Adipocyte (in vitro differentiated cells): ENCODE measurements at regions not wholly inside any gene's neighbourhood (a gene's known extent, or its start where the extent isn't known, plus 50 kb on each side); places are given as distances from the start of the nearest gene placed in this dataset.

Experiments
- DNase-seq: peaks from one replicate; pipeline ENCODE4 v3.0.0-alpha.2; 2015; ENCODE audit warnings: low read depth
- H3K27me3 ChIP-seq: replicated peaks from 2 replicates; pipeline ENCODE4 v1.7.0; 2013; ENCODE audit warnings: mild to moderate bottlenecking, low read length, moderate library complexity; ENCODE audit not compliant: control insufficient read depth, insufficient read depth
- H3K36me3 ChIP-seq: 2 replicates; pipeline ENCODE4 v1.7.0; 2013; ENCODE audit warnings: low read length, mild to moderate bottlenecking, moderate library complexity; ENCODE audit not compliant: control insufficient read depth, insufficient read depth, severe bottlenecking
- H3K4me1 ChIP-seq: 2 replicates; pipeline ENCODE4 v1.7.0; 2013; ENCODE audit warnings: mild to moderate bottlenecking, low read length, moderate library complexity; ENCODE audit not compliant: control insufficient read depth, insufficient read depth
- H3K4me3 ChIP-seq: 2 replicates; pipeline ENCODE4 v1.7.0; 2013; ENCODE audit warnings: mild to moderate bottlenecking, low read length, moderate library complexity
- H3K9ac ChIP-seq: 2 replicates; pipeline ENCODE4 v1.7.0; 2013; ENCODE audit warnings: mild to moderate bottlenecking, low read length, moderate library complexity
- H3K9me3 ChIP-seq: 2 replicates; pipeline ENCODE4 v1.7.0; 2013; ENCODE audit warnings: mild to moderate bottlenecking, low read length, moderate library complexity; ENCODE audit not compliant: control insufficient read depth

GRCh38 chr11:127600674-127601073, 600.1 kb upstream of the KIRREL3 start:
- no peak for DNase-seq
- no peaks in the 10 kb centered on the region for H3K9me3 ChIP-seq
- H3K4me1 ChIP-seq = no peaks in the 10 kb centered on the region
- no peaks in the 10 kb centered on the region for H3K36me3 ChIP-seq
- no peak overlapping the region for H3K9ac ChIP-seq
- no peak overlapping the region for H3K4me3 ChIP-seq
- peaks cover 2% of the 10 kb centered on the region for H3K27me3 ChIP-seq

- Histone ChIP-seq H3K9me3 (no peaks in the 10 kb centered on the region), H3K4me1 (no peaks in the 10 kb centered on the region), H3K4me3 (no peak overlapping the region), H3K27me3 (no peaks in the 10 kb centered on the region), H3K36me3 (no peaks in the 10 kb centered on the region), H3K9ac (no peak overlapping the region)
- DNase-seq = no peak
These were observed 597.9 kb upstream of the KIRREL3 start for GRCh38 chr11:127598476-127598875.

- Histone ChIP-seq H3K9ac (no peak overlapping the region), H3K27me3 (no peaks in the 10 kb centered on the region), H3K36me3 (no peaks in the 10 kb centered on the region), H3K9me3 (no peaks in the 10 kb centered on the region), H3K4me1 (no peaks in the 10 kb centered on the region), H3K4me3 (no peak overlapping the region)
- no peak for DNase-seq
These were observed 595.9 kb upstream of the KIRREL3 start for GRCh38 chr11:127596433-127596832.

- Histone ChIP-seq H3K27me3 (no peaks in the 10 kb centered on the region), H3K36me3 (no peaks in the 10 kb centered on the region), H3K4me3 (no peak overlapping the region)
These were observed 591.8 kb upstream of the KIRREL3 start for GRCh38 chr11:127592371-127592770.

GRCh38 chr11:127590314-127590713, 589.7 kb upstream of the KIRREL3 start:
- Histone ChIP-seq H3K4me1 (no peaks in the 10 kb centered on the region), H3K4me3 (no peak overlapping the region), H3K27me3 (no peaks in the 10 kb centered on the region), H3K9me3 (no peaks in the 10 kb centered on the region), H3K36me3 (no peaks in the 10 kb centered on the region), H3K9ac (no peak overlapping the region)
- DNase-seq = no peak

More at GRCh38 chr11:127592371-127592770, 591.8 kb upstream of the KIRREL3 start:
- Histone ChIP-seq H3K9ac (no peak overlapping the region), H3K4me1 (no peaks in the 10 kb centered on the region), H3K9me3 (no peaks in the 10 kb centered on the region)
- DNase-seq = no peak

- Histone ChIP-seq H3K9me3 (no peaks in the 10 kb centered on the region), H3K36me3 (no peaks in the 10 kb centered on the region), H3K9ac (no peak overlapping the region), H3K27me3 (no peaks in the 10 kb centered on the region), H3K4me3 (no peak overlapping the region), H3K4me1 (no peaks in the 10 kb centered on the region)
- DNase-seq = no peak
These were observed 587.9 kb upstream of the KIRREL3 start for GRCh38 chr11:127588431-127588830.

GRCh38 chr11:127587511-127587910, 586.9 kb upstream of the KIRREL3 start:
- H3K4me1 ChIP-seq = no peaks in the 10 kb centered on the region
- DNase-seq = no peak
- no peak overlapping the region for H3K9ac ChIP-seq
- H3K9me3 ChIP-seq = no peaks in the 10 kb centered on the region
- no peak overlapping the region for H3K4me3 ChIP-seq
- no peaks in the 10 kb centered on the region for H3K36me3 ChIP-seq
- no peaks in the 10 kb centered on the region for H3K27me3 ChIP-seq

- Histone ChIP-seq H3K9me3 (no peaks in the 10 kb centered on the region), H3K4me3 (no peak overlapping the region), H3K36me3 (no peaks in the 10 kb centered on the region), H3K27me3 (no peaks in the 10 kb centered on the region), H3K9ac (no peak overlapping the region), H3K4me1 (no peaks in the 10 kb centered on the region)
- no peak for DNase-seq
These were observed 575.6 kb upstream of the KIRREL3 start for GRCh38 chr11:127576210-127576609.

- Histone ChIP-seq H3K36me3 (no peaks in the 10 kb centered on the region), H3K4me3 (no peak overlapping the region), H3K4me1 (no peaks in the 10 kb centered on the region), H3K9me3 (no peaks in the 10 kb centered on the region), H3K9ac (no peak overlapping the region), H3K27me3 (no peaks in the 10 kb centered on the region)
- no peak for DNase-seq
These were observed 573.9 kb upstream of the KIRREL3 start for GRCh38 chr11:127574478-127574877.

GRCh38 chr11:127568891-127569290, 568.3 kb upstream of the KIRREL3 start:
- Histone ChIP-seq H3K4me3 (no peak overlapping the region), H3K4me1 (no peaks in the 10 kb centered on the region), H3K9me3 (no peaks in the 10 kb centered on the region), H3K36me3 (no peaks in the 10 kb centered on the region), H3K27me3 (no peaks in the 10 kb centered on the region), H3K9ac (no peak overlapping the region)
- DNase-seq = no peak

- DNase-seq = no peak
- Histone ChIP-seq H3K4me1 (no peaks in the 10 kb centered on the region), H3K4me3 (no peak overlapping the region), H3K9ac (no peak overlapping the region), H3K36me3 (no peaks in the 10 kb centered on the region), H3K9me3 (no peaks in the 10 kb centered on the region), H3K27me3 (no peaks in the 10 kb centered on the region)
These were observed 566.8 kb upstream of the KIRREL3 start for GRCh38 chr11:127567237-127567932.

- Histone ChIP-seq H3K4me3 (no peak overlapping the region), H3K36me3 (no peaks in the 10 kb centered on the region), H3K27me3 (no peaks in the 10 kb centered on the region), H3K9ac (no peak overlapping the region), H3K4me1 (no peaks in the 10 kb centered on the region), H3K9me3 (no peaks in the 10 kb centered on the region)
- no peak for DNase-seq
These were observed 564.2 kb upstream of the KIRREL3 start for GRCh38 chr11:127564810-127565209.
